ENCODE measurements at regions not wholly inside any gene's neighbourhood (a gene's known extent, or its start where the extent isn't known, plus 50 kb on each side); places are given as distances from the start of the nearest gene placed in this dataset.

DNA sequence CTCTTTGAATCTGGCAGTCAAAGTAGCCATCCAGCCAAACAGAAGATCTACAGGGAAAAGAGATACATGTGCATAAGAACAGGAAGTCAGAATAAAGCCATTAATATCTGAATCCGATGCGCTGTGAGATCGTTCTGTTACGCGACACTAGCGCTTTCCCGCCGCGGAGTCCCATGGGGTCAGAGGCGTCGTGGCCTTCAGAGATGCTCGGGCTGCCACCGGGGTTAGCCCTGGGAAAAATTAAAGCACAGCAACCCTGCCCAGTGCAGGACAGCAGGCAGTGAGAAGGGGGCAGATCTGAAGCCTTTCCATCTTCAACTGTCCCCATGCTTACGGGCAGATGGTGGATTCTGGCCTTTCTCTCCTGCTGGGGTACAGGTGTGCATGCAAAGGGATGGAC lies 225.6 kb upstream of the MGMT start:
- no peak for DNase-seq (ENCODE audit: low spot score)

DNA sequence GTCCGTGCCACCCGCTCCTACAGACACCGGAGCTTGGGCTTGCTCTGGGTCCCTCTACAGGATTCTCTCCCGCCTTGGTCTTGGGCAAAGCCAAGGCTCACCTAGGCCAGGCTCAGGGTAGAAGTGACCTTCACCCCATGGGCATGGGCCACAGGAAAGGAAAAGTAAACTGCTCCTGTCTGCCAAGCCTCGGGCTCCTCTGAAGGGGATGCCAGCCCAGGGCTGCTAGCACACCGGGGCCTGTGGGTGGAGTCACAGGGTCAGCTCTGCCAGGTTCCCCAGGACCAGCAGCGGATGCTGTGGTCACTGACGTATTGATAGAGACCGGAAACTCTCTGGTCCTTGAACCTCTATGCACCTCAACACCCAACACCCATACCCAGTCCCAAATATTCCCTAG lies 222.7 kb upstream of the MGMT start:
- no peak for DNase-seq (ENCODE audit: low spot score)

DNA sequence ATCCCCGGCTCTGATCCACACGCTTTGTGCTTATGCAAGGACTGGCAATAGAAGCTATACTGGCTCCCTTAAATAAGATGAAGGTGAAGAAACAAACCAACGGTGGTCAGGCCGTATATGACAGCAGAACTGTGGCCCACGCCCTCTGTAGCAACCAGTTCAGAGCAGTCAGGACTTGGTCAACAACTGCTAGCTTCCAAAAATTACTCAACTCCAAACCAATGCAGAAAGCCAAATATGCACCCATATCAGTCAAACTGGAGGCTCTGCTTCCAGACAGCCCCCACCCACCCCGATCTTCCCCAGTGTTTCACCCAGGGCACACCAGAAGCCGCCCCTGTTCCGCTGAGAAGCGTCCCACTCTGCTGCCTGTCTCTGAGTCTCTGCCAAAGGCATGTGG lies 222.3 kb upstream of the MGMT start:
- DNase-seq (ENCODE audit: low spot score): no peak

DNA sequence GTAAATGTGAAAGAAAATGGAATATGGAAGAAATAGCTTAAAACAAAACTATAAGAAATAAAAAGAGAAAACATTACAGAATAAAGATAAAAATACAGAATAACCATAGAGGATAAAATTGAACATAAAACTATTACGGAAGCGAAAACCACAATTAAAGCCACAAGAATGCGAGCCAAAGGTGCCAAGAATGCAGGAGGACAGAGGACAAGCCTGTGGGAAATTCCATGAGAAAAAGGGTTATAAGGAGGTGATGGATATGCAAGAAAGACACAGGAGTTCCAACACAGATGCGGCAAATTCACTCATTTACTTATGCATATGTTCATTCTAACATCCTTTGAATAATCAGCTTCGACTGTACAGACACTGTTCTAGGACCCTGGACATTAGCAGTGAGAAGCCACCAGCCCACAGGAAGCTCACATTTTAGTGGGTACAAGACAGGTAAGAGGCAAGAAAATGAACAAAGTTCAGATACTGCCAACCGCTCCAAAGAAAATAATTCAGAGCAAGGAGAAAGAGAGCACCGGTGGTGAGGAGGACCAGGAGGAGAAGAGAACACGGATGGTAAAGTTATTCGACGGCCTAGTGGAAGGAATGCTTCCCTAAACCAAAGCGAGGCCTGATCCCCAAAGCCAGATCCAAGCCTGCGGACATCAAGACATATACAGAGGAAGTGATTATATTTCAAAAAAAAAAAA lies 213.7 kb upstream of the MGMT start:
- DNase-seq (ENCODE audit: low spot score): no peak

DNA sequence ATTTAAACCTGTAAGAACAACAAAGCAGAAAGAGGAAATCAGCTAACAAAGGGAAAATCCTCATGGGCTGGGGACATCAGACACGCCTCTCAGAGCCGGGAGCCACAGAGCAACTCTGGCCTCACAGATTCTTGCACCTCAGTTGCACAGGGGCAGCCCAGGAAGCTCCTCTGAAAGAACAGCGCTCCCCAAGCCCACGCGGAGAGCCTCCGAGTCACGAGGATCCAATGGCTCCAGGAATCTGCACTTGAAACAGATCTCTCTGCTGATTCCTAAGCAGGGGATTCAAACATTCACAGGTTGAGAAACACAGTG lies 213.2 kb upstream of the MGMT start:
- no peak for DNase-seq (ENCODE audit: low spot score)

DNA sequence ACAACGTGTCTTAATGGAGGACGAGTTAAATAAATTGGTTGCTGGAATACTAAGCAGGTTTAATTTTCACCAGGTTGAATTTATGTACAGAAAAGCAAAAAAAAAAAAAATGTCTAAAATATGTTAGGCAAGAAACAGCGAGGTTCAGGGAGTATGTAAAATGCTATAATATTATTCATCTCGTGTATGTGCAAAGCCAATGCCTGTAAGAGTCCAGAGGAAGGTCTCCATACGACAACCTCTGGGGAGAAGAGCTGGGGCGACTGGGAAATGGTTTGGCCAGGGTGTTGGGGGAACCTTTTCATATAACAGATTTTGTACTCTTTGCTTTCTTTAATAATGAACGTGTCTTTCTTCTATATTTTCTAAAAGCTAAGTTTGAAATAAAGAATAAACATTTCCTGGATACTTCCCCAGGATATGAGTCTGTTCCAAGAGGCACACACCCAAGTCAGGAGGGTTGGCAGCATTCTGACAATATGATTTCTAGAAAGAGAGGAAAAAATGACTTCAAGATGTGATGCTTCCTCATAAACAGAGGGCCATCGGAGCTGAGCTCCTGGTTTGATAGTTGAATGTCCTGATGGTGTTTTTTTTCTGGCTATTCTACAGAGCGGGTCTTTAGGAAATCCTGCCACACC lies 208.6 kb upstream of the MGMT start:
- DNase-seq (ENCODE audit: low spot score): no peak

DNA sequence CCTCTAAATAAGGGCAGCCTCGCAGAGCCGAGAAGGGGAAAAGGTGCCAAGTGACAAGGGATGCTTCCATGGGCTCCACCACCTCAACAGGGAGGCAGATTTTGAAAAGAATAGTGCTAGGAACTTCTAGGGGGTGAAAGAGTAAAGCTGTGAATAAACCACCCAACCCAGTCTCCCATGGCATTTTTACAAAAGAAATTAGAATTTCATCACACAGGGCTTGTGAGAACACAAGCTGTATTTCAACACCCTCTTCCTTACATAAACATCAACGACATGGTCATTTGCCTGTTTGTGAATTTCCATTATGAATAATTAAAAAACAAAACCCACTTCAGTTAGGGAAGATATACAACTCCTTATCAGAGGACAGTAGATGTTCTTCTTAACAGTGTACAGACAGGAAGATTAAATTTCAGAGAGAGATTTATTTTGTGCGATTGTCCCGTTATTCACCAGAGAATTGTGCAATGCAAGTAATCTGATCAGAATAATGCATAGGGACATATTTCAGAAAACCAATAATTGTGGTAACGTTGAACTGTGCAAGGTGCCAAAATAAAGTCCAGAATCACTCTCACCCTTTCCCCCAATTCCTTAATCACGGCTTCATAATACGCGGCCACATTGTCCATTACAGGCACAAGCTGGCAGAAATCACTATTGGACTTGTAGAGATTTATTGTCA lies 207.8 kb upstream of the MGMT start:
- no peak for DNase-seq (ENCODE audit: low spot score)

DNA sequence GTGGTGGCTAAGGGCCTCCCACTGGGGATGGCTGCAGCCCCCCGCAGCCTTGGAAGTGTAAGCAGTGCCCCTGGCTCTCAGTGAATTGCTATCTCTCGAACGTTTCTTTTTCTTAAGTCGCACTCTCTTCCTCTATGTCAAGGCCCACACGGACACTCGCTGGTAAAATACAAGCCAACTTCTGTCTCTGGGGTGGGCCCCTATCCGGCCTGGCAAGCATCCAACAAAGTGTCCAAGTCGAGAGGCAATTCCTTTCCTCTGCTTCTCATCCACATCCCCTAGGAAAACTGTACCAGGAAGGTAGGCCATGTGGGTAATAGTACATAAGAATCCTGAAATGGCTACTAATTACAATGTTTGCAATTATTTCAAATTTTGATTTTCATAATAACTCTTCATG lies 194.9 kb upstream of the MGMT start:
- DNase-seq (ENCODE audit: low spot score): no peak

DNA sequence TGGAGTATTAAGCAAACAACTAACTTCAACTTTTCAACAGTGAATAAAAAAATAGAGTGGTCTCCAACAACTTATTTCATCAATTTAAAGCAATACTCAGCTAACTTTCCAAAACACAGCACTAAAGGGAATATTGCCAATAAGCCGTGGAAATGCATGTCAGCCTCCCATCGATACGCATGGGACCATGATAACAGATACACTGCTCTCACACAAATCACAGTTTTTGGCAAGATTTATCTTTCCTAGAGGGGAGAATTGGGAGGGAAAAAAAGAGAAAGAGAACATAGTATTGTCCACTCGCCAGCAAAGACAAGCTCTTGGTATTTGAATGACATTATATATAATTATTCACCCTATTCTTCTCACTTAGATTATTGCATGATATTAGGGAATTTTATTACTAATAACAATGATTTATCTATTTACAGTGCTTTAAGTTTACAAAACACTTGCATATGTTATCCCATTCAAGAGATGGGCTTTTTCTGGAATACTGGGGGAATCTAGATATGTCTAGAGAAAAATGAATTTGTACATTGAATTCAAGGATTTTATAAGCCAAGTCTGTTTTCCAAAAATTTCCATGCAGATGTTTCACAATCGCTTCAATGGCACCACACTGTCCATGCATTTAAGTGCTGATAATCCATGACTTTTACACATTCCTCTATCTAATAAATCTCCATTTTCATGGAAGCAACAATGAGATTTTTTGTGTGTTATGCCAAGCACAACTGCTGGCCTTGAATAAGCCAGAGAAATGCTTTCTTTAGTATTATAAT lies 194.0 kb upstream of the MGMT start:
- no peak for DNase-seq (ENCODE audit: low spot score)

DNA sequence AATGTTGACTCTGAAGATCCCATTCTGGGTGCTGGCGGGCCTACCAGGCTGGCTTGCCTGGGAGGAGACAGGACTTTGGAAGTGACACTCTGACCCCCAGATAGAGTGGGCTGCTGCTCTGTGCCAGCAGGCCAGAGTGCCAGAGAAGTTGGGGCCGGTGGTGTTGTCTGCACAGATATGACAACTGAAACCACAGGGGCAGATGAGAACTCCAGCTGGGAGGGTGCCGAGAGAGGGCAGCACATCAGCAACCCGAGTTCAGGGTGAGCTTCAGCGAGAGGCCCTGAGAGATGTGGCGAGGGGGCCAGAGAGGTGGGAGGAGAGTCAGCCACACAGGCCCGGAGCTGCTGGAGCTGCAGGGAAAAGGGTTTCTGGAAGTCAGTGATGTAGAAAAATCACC lies 193.2 kb upstream of the MGMT start:
- DNase-seq (ENCODE audit: low spot score): no peak

DNA sequence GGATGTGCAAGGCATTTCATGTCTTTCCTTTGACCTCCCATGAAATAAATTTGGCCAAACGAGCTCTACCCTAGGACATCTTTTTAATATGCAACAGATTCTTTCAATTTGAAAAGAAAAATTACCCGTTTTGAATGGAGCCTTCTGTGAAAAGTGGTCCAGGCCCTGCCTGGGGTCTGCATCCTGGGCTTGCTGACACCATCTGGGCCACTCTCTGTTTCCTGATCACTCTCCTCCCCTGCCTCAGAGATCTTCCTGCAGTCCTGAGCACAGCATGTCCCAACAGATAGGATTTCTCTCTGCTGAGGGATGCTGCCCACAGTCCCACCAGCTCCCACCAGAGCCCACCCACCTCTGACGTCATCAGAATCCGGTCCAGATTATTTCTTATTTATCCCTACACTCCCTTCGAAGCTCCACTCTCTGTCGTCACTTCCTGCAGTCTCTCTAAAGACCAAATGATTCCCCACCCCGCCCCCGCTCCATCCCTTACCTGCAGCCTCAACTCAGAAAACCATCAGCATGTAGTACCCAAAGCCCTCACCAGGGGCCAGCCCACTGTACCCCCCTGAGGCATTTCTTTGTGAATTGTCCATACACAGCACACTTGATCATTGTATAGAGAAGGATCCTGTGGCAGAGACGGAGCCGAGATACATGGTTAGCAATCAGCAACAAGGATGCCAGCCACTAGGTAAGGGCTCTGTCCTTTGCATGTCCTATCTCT lies 192.1 kb upstream of the MGMT start:
- no peak for DNase-seq (ENCODE audit: low spot score)

DNA sequence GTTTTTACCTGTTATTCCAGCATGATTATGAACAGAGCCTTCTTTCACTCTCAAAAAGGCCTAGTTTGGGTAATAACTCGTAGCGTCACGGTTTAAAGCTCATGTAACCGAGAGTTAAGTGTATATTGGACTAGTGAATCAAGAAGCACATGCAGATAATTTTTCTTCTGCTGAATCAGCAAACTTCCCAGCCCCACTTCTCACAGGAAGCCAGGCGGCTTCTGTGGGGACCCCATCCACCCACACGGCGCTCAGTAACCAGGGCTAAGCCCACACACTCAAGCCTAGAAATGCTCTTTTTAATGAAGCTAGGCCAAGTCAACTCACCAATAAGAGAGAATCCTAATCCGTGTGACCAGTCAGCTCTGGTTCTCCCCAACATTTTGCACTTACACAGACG lies 191.2 kb upstream of the MGMT start:
- DNase-seq (ENCODE audit: low spot score): no peak

DNA sequence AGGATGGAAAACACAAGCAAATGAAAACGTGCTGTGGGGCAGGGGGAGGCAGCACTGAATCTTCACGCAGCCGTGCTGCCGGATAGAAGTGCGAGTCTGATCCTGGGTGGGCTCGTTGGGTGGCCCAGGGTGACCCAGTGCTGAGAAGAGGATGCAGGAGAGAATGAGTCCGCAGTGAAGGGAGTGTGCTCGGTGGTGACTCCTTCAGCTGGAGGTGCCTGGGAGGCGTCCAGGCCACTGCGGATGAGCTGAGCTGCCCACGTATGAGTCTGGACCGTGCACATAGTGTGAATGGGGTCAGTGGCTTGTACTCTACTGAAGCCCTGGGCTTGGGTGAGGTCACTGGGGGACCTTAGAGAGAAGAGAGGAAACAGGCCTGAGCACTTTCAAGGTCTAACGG lies 190.0 kb upstream of the MGMT start:
- DNase-seq (ENCODE audit: low spot score): no peak

DNA sequence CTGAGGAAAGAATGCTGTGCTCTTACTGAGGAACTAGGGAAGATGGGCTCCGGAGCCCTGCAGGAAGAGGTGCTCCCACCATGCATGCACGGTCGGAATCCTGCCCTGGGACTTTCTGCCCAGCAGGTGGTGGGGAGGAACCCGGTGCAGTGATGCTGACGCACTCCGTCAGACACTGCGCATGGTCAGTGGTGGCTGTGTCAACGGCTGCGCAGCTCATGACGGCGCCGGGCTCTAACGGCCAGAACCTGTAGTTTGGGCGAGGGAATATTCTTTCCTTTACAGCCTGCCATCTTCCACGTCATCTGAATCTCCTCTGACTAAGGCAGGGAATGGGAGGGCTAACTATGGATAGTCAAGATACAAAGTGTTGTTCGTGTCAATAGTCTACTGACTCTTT lies 189.2 kb upstream of the MGMT start:
- no peak for DNase-seq (ENCODE audit: low spot score)

DNA sequence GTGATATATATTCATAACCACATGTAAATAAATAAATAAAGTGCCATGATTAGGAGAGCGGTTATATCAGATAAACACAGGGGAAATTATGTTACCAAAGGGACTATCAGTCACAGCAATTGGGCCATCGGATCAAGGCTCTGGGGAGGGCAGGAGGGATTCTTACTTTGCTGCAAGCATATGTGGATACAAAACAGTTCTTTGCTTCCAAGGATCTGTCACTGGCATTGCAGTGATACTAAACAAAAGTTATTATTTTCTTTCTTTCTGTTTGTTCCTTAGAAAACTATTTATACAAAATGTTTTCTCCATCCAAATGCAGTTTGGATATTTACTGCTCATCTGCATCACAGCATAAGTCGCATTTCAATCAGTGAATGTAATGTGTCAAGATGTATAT lies 188.4 kb upstream of the MGMT start:
- no peak for DNase-seq (ENCODE audit: low spot score)

DNA sequence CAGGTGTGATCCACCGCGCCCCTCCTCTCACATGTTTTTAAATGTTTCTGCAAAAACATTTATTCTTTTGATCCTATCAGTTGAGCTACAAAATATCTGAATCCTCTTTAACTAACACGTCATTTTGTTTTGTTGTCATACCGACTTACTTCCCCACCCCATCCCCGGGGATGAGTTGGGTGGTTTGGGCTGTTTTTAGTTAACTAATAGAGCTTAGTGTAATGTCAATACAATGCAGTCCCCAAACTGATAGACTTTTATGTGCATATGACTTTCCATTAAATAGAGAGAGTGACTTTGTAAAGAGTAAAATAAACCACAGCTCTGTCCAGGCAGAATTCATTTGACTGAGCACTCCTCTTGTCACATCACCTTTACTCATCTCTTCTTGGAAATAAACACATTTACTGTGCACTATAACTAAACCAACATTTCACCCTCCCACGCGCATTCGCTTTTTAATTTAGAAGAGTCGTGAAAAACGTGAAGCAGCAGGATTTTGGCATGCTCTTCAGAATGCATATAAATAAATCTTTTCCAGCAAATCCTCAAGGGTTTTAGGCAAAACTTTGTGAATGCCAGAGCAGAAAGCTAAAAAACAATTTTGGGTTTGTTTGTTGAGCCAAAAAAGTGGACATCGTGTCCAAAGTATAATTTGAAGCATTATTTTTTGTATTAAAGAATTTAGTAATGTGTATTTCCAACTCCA lies 187.4 kb upstream of the MGMT start:
- no peak for DNase-seq (ENCODE audit: low spot score)

DNA sequence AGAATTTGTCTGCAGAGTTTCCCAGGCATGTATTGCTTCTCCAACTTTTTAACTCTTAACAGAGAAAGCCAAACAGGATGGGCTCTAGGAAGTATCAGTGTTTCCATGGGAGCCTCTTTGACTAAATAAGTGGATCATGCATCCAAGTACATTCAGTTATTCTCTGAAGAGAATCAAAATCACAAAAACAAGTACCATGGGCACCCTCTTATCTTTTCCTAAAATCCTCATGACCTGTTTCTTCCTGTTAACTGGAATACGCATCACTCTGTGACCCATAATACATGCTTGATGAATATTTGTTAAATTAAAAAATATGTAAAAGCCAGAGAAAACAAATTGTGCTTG lies 186.9 kb upstream of the MGMT start:
- no peak for DNase-seq (ENCODE audit: low spot score)

DNA sequence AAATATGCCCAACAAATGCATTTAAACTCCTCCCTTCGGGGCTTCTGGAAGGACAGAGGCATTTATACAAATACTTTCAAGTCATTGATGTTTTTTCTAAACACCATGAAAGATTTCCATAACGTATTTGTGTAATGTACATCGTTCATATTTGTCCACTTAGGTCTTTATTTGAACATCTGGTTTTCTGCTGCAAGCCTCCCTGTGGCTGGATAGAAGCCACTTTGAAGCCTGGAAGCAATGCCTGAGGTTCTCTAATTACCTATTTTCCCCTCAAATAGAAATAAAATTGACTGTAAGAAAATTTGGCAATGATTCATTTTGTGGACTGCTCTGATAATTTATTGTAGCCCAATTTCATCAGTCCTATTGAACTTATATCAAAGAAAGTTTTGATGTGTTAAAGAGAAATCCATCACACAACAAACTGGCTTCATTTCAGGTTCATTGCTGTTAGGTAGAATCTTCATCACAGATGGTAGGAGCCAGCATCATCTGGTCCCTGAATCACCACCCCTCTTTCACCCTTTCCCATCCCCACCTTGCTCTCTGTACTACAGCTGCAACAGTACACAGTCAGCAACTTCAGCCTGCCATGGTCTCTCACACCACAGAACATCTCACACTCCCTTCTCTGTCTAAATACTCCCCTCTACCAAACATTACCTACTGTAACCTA lies 186.0 kb upstream of the MGMT start:
- no peak for DNase-seq (ENCODE audit: low spot score)

DNA sequence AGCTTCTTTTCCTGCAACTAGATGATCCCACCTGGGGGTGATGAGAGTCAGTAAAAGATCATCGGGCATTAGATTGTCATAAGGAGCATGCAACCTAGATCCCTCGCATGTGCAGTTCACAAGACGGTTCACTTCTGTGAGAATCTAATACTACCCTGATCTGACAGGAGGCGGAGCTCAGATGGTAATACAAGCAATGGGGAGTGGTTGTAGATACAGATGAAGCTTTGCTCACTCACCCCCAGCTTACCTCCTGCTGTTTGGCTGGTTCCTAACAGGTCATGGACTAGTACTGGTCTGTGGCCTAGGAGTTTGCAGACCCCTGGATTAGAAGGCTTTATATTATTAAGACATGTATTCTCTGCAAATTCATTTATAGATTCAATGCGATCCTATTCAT lies 181.6 kb upstream of the MGMT start:
- no peak for DNase-seq (ENCODE audit: low spot score)

DNA sequence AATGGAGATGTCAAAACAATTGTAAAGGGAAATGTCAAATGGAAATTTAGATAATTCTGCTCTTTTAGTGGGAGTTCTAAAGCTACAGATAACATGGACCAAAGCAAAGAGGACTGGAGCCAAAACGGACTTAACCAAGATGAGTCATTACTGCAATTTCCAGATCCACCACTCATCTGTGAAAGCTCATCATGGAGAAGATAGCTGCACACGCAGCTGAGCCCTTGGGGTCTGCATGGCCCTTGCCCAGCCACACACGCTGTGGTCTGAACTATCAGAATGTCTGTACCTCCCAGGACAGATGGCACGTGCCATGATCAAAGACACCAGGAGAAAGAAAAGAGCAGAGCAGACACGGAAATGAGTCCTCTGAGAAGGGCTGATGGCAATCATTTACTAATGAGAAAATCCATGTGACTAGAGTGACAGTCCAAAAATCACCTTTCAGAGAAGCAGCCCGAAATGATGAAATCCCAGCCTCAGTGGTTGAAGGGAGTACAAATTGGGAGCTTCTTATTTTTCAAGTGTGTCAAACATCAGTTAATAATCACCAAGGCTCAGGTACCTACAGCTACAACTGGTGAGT lies 177.9 kb upstream of the MGMT start:
- no peak for DNase-seq (ENCODE audit: low spot score)

All from mesenteric fat pad (tissue), 1 donor.